ENCODE measurements at regions not wholly inside any gene's neighbourhood (a gene's known extent, or its start where the extent isn't known, plus 50 kb on each side); places are given as distances from the start of the nearest gene placed in this dataset.
"Not testable (repeated sequence)": the region's sequence is repeated elsewhere in the genome, so short reads cannot be mapped to it uniquely, and the experiment has no call there.

GRCh38 chr7:131058561-131059288 is 269.0 kb upstream of the MKLN1 start:
- H3K4me3 ChIP-seq (ENCODE audit: low read depth, low read length); H3K27ac ChIP-seq (ENCODE audit: extremely low read depth, low read depth, low read length); POLR2A ChIA-PET; H3K9me3 ChIP-seq (ENCODE audit: control insufficient read depth, insufficient read depth, low read depth, low read length); H3K36me3 ChIP-seq (ENCODE audit: control insufficient read depth in 2 of 2, insufficient read depth in 1 of 2, low read length in 2 of 2); H3K4me1 ChIP-seq (ENCODE audit: control insufficient read depth, insufficient read depth, low read length): not testable (repeated sequence)
- TF ChIP-seq ZNF626 (tag by site-specific recombination; IDR thresholded peaks at IDR 0.05) (peak; percentile 83), ZNF529 (tag by site-specific recombination; IDR thresholded peaks at IDR 0.05; ENCODE audit: insufficient replicate concordance) (peak; percentile 60), ZNF202 (tag by site-specific recombination; IDR thresholded peaks at IDR 0.05; ENCODE audit: borderline replicate concordance) (0 out of 2 replicates have a peak, but pooled peaks have one; percentile 70), ZNF350 (tag by site-specific recombination; IDR thresholded peaks at IDR 0.05) (0 out of 2 replicates have a peak, but pooled peaks have one; percentile 43)
- CTCF ChIA-PET = interaction anchor here (0.6 to 3.2 kb wide), 3 partner anchors 10 to 62 kb away, joined by 4 to 14 read pairs (median 4); no protein-coding TSS in a partner anchor

DNA sequence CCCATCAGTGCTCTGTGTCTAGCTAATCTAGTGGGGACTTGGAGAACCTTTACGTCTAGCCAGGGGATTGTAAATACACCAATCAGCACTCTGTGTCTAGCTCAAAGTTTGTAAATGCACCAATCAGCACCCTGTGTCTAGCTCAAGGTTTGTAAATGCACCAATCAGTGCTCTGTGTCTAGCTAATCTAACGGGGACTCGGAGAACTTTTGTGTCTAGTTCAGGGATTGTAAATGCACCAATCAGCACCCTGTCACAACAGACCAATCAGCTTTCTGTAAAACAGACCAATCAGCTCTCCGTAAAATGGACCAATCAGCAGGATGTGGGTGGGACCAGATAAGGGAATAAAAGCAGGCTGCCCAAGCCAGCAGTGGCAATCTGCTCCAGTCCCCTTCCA is 268.3 kb upstream of the MKLN1 start:
- CTCF ChIA-PET = interaction anchor here (0.6 to 3.2 kb wide), 3 partner anchors 19 to 448 kb away, joined by 3 to 14 read pairs (median 4); no protein-coding TSS in a partner anchor
- H3K4me1 ChIP-seq (ENCODE audit: control insufficient read depth, insufficient read depth, low read length); POLR2A ChIA-PET; H3K36me3 ChIP-seq (ENCODE audit: control insufficient read depth in 2 of 2, insufficient read depth in 1 of 2, low read length in 2 of 2); H3K27ac ChIP-seq (ENCODE audit: extremely low read depth, low read depth, low read length); H3K9me3 ChIP-seq (ENCODE audit: control insufficient read depth, insufficient read depth, low read depth, low read length); H3K4me3 ChIP-seq (ENCODE audit: low read depth, low read length): not testable (repeated sequence)

DNA sequence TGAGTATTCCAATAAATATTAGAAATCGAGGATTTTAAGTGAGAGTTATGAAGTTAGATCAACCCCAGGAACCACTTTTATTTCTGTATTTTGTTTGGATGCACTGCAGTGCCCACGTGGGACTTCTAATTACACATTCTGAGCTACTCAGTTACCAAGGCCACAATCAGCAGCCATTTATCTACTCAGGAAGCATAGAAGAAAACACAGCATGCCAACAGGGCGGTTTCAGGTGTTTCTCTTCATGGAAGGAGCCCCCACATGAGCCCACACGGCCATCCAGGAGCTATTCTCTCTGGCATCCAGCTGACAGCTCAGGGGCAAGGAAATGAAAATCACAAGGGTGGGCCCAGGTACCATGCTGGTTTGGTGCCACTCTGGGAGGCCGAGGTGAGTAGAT is 266.5 kb upstream of the MKLN1 start:
- Histone ChIP-seq H3K4me3 (ENCODE audit: low read depth, low read length) (no peak overlapping the region), H3K27ac (ENCODE audit: extremely low read depth, low read depth, low read length) (no peak overlapping the region), H3K4me1 (ENCODE audit: control insufficient read depth, insufficient read depth, low read length) (no peaks in the 10 kb centered on the region), H3K36me3 (ENCODE audit: control insufficient read depth in 2 of 2, insufficient read depth in 1 of 2, low read length in 2 of 2) (no peaks in the 10 kb centered on the region), H3K9me3 (ENCODE audit: control insufficient read depth, insufficient read depth, low read depth, low read length) (no peaks in the 10 kb centered on the region)
- no peak for TF ChIP-seq TRIM28 (IDR thresholded peaks at IDR 0.05; ENCODE audit: borderline replicate concordance, low read length)
- 0 out of 2 replicates have a peak, but pooled peaks have one; percentile 22 for TF ChIP-seq ZIC2 (tag by site-specific recombination; IDR thresholded peaks at IDR 0.05)
- ChIA-PET CTCF (interaction anchor here (0.6 kb wide), 1 partner anchor 32 kb away, joined by 3 read pairs; no protein-coding TSS in a partner anchor), POLR2A (no interaction called here)

- Histone ChIP-seq H3K4me1 (ENCODE audit: control insufficient read depth, insufficient read depth, low read length) (no peaks in the 10 kb centered on the region), H3K9me3 (ENCODE audit: control insufficient read depth, insufficient read depth, low read depth, low read length) (no peaks in the 10 kb centered on the region), H3K36me3 (ENCODE audit: control insufficient read depth in 2 of 2, insufficient read depth in 1 of 2, low read length in 2 of 2) (no peaks in the 10 kb centered on the region), H3K4me3 (ENCODE audit: low read depth, low read length) (no peak overlapping the region), H3K27ac (ENCODE audit: extremely low read depth, low read depth, low read length) (no peak overlapping the region)
- CTCF ChIA-PET = interaction anchor here (0.6 kb wide), 1 partner anchor 31 kb away, joined by 3 read pairs; no protein-coding TSS in a partner anchor
- TF ChIP-seq ZNF660 (tag by site-specific recombination; IDR thresholded peaks at IDR 0.05) (no peak), ZNF558 (tag by site-specific recombination; IDR thresholded peaks at IDR 0.05) (no peak), ZNF548 (tag by site-specific recombination; IDR thresholded peaks at IDR 0.05) (no peak), ZNF621 (tag by site-specific recombination; IDR thresholded peaks at IDR 0.05) (no peak), IKZF3 (tag by site-specific recombination; IDR thresholded peaks at IDR 0.05) (no peak), ZNF473 (tag by site-specific recombination; IDR thresholded peaks at IDR 0.05) (no peak), ZNF571 (tag by site-specific recombination; IDR thresholded peaks at IDR 0.05) (no peak), ZNF132 (tag by site-specific recombination; IDR thresholded peaks at IDR 0.05; ENCODE audit: borderline replicate concordance) (no peak), ZNF341 (tag by site-specific recombination; IDR thresholded peaks at IDR 0.05; ENCODE audit: low read depth) (no peak), ZBTB20 (tag by site-specific recombination; IDR thresholded peaks at IDR 0.05) (no peak), ZEB2 (tag by site-specific recombination; IDR thresholded peaks at IDR 0.05) (no peak), ZNF785 (tag by site-specific recombination; IDR thresholded peaks at IDR 0.05) (no peak)
- POLR2A ChIA-PET = no interaction called here
Measured at GRCh38 chr7:131061818-131062217, 265.9 kb upstream of the MKLN1 start.

Measured in HEK293 (cell line).